Stimulated activated effector memory CD8-positive, alpha-beta T cell treated with anti-CD3 and anti-CD28 coated beads, Interleukin-12 subunit alpha, Interleukin-12 subunit beta, amount 100 ng/mL, for 72 hours (primary cell): ENCODE measurements at regions not wholly inside any gene's neighbourhood (a gene's known extent, or its start where the extent isn't known, plus 50 kb on each side); places are given as distances from the start of the nearest gene placed in this dataset.
"Not testable (repeated sequence)": the region's sequence is repeated elsewhere in the genome, so short reads cannot be mapped to it uniquely, and the experiment has no call there.

ENCODE experiments used
- ATAC-seq: fragments of 150-1000 bp; cut with Tn5 transposase; 2 replicates; pipeline ENCODE4 v1.10.0; 2021
- DNase-seq, 2 donors: peaks; one replicate each; pipeline ENCODE4 v3.0.0; 2021 to 2022; ENCODE audit warnings: low spot score in 2 of 2
- H3K27ac Mint-ChIP-seq: one replicate; pipeline ENCODE4 v1.8.0; 2022; ENCODE audit warnings: mild to moderate bottlenecking, mixed read lengths
- H3K36me3 Mint-ChIP-seq: one replicate; pipeline ENCODE4 v1.8.0; 2022; ENCODE audit warnings: mild to moderate bottlenecking, mixed read lengths
- H3K4me1 Mint-ChIP-seq: one replicate; pipeline ENCODE4 v1.8.0; 2022; ENCODE audit warnings: mixed read lengths
- H3K4me3 Mint-ChIP-seq: one replicate; pipeline ENCODE4 v1.8.0; 2022; ENCODE audit warnings: mild to moderate bottlenecking, mixed read lengths
- H3K9me3 Mint-ChIP-seq: one replicate; pipeline ENCODE4 v1.8.0; 2022; ENCODE audit warnings: mixed read lengths

DNA sequence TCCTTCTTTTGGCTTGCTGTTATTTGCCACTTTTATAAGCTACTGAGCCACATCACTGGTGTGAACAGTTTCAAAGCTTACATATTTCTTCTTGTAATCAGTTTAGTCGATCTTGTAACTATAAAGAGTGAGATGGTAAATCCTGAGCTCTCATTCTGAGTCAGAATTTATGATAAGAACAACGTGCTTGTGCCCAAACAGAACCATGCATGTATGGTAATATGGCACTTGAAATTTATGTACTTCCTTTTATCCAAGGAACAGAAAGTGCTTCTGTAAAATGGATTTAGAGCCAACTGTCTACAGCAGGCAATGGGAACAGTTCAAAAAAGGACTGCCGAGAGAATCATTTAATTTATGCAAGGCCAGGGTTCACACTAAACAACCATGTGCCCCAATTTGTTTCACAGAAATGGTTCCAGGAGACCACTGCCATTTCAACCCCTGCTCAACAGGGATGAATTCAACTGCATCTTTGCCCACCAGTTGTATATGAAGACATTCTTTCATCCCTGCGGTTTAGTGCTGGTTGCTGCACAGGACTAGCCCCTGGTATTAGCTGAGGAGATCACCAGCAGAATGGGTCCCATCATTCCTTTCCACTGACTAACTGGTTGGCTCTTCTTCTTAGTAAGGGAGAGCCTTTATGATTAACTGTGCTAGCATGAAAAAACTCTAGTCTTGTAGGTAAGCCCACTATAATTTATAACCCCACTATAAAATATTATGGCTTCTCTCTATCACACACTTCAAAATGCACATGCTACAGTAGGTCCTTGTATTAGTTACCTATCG, 162.9 kb upstream of the PGRMC2 start:
- Mint-ChIP-seq H3K4me1 (no peaks in the 10 kb centered on the region), H3K27ac (no peak overlapping the region), H3K36me3 (no peaks in the 10 kb centered on the region), H3K4me3 (no peak overlapping the region), H3K9me3 (no peaks in the 10 kb centered on the region)
- DNase-seq, result no peak
- ATAC-seq, result no peak

DNA sequence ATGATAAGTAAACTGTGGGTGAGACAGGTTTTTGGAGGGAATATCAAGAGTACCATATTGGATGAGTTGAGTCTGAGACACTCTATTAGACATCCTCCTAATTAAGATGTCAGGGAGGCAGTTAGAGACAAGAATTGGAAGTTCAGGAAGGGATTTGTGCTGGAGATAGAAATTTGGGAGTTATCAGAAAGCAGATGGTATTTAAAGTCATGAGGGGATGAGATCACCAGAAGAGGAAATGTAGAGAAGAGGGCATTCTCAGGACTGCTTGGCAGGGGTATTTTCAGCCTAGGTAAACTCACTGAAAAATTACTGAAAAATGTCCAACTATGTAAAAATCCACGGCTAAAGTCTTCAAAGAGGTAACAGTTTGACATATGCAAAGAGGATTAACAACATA, 161.6 kb upstream of the PGRMC2 start:
- H3K36me3 Mint-ChIP-seq, result no peaks in the 10 kb centered on the region
- ATAC-seq, result no peak
- H3K9me3 Mint-ChIP-seq, result peaks cover 6% of the 10 kb centered on the region
- H3K4me3 Mint-ChIP-seq, result no peak overlapping the region
- H3K27ac Mint-ChIP-seq, result no peak overlapping the region
- no peak for DNase-seq
- no peaks in the 10 kb centered on the region for H3K4me1 Mint-ChIP-seq

DNA sequence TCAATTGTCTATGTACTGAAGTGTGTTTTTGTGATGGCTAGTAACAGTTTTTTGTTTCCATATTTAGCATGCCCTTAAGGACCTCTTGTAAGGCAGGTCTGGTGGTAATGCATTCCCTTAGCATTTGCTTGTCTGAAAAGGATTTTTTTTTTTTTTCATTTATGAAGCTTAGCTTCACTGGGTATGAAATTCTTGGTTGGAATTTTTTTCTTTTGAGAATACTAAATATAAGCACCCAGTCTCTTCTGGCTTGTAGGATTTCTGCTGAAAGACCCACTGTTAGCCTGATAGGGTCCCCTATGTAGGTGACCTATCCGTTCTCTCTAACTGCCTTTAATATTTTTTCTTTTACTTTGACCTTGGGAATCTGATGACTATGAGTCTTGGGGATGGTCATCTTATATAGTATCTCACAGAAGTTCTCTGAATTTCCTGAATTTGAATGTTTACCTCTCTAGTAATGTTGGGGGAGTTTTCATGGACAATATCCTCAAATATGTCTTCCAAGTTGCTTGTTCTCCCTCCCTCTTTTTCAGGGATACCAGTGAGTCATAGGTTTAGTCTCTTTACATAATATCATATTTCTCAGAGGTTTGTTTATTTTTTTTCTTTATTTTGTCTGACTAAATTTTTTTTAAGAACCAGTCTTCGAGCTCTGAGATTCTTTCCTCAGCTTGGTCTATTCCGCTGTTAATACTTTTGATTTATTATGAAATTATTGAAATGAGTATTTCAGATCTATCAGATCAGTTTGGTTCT, 157.1 kb upstream of the PGRMC2 start:
- no peak for ATAC-seq
- DNase-seq, result no peak
- Mint-ChIP-seq H3K36me3 (no peaks in the 10 kb centered on the region), H3K4me3 (no peak overlapping the region), H3K9me3 (peaks cover 11% of the 10 kb centered on the region), H3K27ac (no peak overlapping the region), H3K4me1 (no peaks in the 10 kb centered on the region)

DNA sequence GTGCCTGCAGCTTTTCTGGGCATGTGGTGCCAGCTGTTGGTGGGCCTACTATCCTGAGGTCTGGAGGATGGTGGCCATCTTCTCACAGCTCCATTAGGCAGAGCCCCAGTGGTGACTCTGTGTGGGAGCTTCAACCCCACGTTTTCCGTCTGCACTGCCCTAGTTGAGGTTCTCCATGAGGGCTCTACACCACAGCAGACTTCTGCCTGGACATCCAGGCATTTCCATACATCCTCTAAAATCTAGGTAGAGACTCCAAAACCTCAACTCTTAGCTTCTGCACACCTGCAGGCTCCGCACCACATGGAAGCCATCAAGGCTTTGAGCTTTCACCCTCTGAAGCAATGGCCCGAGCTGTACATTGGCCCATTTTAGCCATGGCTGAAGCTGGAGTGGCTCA, 153.3 kb upstream of the PGRMC2 start:
- ATAC-seq (no peak), DNase-seq (no peak)
- H3K27ac Mint-ChIP-seq, result no peak overlapping the region
- no peaks in the 10 kb centered on the region for H3K36me3 Mint-ChIP-seq
- H3K4me3 Mint-ChIP-seq, result no peak overlapping the region
- peaks cover 14% of the 10 kb centered on the region for H3K9me3 Mint-ChIP-seq
- no peaks in the 10 kb centered on the region for H3K4me1 Mint-ChIP-seq

DNA sequence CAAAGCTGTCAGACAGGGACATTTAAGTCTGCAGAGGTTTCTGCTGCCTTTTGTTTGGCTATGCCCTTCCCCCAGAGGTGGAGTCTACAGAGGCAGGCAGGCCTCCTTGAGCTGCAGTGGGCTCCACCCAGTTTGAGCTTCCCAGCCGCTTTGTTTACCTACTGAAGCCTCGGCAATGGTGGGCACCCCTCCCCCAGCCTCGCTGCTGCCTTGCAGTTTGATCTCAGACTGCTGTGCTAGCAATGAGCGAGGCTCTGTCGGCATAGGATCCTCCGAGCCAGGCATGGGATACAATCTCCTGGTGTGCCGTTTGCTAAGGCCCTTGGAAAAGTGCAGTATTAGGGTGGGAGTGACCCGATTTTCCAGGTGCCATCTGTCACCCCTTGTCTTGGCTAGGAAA, 149.4 kb upstream of the PGRMC2 start:
- H3K27ac Mint-ChIP-seq, H3K36me3 Mint-ChIP-seq: not testable (repeated sequence)

DNA sequence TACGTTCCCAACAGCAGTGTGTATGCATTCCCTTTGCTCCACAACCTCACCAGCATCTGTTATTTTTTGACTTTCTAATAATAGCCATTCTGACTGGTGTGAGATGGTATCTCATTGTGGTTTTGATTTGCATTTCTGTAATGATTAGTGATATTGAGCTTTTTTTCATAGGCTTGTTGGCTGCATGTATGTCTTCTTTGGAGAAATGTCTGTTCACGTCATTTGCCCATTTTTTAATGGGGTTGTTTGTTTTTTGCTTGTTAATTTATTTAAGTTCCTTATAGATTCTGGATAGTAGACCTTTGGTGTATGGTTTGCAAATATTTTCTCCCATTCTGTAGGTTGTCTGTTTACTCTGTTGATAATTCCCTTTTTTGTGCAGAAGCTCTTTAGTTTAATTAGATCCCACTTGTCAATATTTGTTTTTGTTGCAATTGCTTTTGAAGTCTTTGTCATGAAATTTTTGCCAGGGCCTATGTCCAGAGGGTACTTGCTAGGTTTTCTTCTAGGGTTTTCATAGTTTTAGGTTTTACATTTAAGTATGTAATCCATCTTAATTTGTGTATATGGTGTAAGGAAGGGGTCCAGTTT, 141.5 kb upstream of the PGRMC2 start:
- H3K9me3 Mint-ChIP-seq, H3K27ac Mint-ChIP-seq, ATAC-seq, H3K4me3 Mint-ChIP-seq, H3K36me3 Mint-ChIP-seq, DNase-seq, H3K4me1 Mint-ChIP-seq: not testable (repeated sequence)

More for the DNA sequence above, 149.4 kb upstream of the PGRMC2 start:
- DNase-seq, H3K4me1 Mint-ChIP-seq, H3K4me3 Mint-ChIP-seq, H3K9me3 Mint-ChIP-seq, ATAC-seq: not testable (repeated sequence)

DNA sequence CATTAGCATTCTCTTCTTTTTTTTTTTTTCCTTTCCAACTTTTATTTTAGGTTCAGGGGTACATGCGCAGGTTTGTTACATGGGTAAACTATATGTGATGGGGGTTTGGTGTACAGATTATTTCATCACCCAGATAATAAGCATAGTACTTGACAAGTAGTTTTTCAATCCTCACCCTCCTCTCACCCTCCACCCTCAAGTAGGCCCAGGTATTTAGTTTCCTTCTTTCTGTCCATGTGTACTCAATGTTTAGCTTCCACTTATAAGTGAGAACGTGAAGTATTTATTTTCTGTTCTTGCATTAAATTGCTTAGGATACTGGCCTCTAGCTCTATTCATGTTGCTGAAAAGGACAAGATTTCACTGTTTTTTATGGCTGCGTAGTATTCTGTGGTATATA, 140.8 kb upstream of the PGRMC2 start:
- Mint-ChIP-seq H3K27ac (no peak overlapping the region), H3K4me3 (no peak overlapping the region), H3K9me3 (no peaks in the 10 kb centered on the region), H3K4me1 (no peaks in the 10 kb centered on the region), H3K36me3 (no peaks in the 10 kb centered on the region)
- ATAC-seq (no peak), DNase-seq (no peak)

DNA sequence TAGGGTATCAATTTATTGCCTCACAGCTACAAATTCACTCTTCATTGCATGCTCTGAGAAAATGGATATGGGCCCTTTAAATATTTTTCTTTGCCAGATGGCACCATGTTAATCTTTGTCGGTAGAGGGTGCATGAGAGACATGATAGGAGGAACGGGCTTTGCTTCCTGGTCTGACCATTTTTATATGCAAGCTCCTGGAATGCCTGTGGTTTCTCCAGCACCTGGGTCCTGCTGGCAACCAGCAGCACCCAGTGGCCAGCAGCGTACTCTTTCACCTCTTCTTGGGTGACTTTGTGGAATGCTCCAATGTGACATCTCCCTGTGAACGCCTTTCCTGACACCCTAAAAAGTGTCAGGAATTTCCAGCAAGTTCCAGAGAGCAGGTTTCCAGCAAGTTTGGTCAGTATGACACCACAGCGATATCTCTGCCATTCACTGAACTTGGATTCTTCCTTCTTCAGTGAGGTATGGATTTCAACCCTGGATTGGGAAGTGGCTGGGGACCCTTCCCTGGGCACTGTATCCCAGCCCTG, 140.3 kb upstream of the PGRMC2 start:
- H3K4me1 Mint-ChIP-seq, result no peaks in the 10 kb centered on the region
- no peaks in the 10 kb centered on the region for H3K36me3 Mint-ChIP-seq
- no peak overlapping the region for H3K27ac Mint-ChIP-seq
- no peaks in the 10 kb centered on the region for H3K9me3 Mint-ChIP-seq
- ATAC-seq, result no peak
- no peak overlapping the region for H3K4me3 Mint-ChIP-seq
- no peak for DNase-seq

DNA sequence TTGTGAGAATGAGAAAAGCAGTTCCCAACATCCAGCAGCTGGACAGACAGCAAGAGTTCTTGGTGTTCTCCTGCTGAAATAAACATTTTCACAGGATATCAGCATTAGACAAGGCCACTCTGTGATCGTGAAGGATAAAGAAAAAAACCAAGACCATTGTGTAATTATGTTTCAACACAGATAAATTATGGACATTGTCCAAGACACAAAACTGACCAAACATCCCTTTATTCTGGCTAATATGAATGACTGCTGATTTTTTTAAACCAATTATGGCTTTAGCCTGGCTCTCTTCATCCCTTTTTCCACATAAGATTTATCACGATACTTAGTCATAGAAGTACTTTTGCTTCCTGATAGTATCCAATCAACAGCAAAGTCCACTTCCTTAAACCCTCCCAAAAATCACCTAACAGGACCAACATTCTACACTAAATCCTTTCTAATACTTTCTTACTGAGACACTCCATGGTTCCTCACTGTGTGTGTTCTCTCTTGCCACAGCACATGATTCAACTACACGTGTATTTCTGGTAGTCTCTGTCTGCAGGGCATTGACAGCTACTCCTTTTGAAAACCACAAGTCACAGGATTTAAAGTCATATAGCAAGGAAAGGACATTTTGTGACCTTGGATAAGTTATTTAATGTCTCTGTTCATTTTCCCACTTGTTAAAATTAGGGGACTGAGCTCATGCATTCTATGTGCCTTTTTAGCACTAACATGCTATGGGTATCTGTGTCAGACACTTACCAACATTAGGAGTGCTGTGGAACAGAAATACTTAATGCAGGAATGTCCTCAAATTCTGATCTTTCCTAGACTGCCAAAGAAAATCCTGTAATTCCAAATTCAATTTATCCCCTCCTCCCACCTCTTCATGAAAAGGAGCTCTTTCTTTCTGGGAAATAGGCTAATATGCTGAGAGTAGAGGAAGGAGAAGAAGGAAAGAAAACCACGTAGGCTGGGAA, 137.2 kb upstream of the PGRMC2 start:
- no peak overlapping the region for H3K4me3 Mint-ChIP-seq
- no peak overlapping the region for H3K27ac Mint-ChIP-seq
- no peaks in the 10 kb centered on the region for H3K9me3 Mint-ChIP-seq
- no peaks in the 10 kb centered on the region for H3K36me3 Mint-ChIP-seq
- no peak for ATAC-seq
- no peaks in the 10 kb centered on the region for H3K4me1 Mint-ChIP-seq
- DNase-seq, result no peak

DNA sequence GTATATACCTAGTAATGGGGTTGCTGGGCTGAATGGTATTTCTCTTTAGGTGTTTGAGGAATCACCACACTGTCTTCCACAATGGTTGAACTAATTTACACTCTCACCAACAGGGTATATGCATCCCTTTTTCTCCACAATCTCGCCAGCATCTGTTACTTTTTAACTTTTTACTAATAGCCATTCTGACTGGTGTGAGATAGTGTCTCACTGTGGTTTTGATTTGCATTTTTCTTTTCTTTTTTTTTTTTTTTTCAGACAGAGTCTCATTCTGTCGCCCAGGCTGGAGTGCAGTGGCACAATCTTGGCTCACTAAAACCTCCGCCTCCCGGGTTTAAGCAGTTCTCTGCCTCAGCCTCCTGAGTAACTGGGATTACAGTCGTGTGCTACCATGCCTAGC, 134.7 kb upstream of the PGRMC2 start:
- not testable (repeated sequence) for H3K36me3 Mint-ChIP-seq, H3K4me1 Mint-ChIP-seq, H3K4me3 Mint-ChIP-seq, H3K9me3 Mint-ChIP-seq, DNase-seq, ATAC-seq, H3K27ac Mint-ChIP-seq

DNA sequence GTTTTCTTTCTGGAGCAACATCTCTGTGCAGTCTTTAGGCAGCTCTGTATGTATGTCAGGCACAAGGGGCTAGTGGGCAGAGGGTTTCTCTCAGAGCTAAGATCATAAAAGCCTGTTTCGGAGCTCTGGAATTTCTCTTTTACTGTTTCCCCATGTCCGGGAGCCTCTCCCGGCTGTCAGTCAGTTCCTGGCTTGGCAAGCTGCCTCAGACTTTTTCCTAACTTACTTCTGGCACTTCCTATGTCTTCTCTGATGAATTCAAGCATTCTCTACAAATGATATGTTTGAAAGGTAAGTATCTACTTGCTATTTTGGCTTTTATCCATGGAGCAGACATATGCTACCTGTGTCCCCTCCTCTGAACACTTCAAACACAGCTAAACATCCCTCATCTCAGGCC, 129.3 kb upstream of the PGRMC2 start:
- Mint-ChIP-seq H3K9me3 (no peaks in the 10 kb centered on the region), H3K4me3 (no peak overlapping the region), H3K36me3 (no peaks in the 10 kb centered on the region), H3K27ac (no peak overlapping the region), H3K4me1 (no peaks in the 10 kb centered on the region)
- no peak for ATAC-seq
- DNase-seq, result no peak

DNA sequence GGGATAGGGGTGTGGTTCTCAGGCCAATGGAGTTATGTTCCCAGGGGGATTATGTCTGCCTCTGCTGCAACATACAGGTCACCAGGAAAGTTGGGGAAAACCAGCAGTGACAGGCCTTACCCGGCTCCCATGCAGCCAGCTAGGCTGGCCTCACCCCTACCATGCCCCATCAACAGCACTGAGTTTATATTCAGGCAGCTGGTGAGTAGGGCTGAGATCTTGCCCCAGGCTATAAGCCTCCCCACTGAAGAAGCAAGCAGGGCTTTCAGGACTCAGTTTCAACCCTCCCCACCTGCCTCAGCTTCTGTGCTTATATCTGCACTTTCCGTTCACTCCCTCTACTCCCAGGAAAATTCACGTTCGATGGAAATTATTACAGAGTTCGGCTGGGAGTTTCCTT, 122.4 kb upstream of the PGRMC2 start:
- Mint-ChIP-seq H3K4me3 (no peak overlapping the region), H3K9me3 (no peaks in the 10 kb centered on the region), H3K36me3 (no peaks in the 10 kb centered on the region), H3K4me1 (no peaks in the 10 kb centered on the region), H3K27ac (no peak overlapping the region)
- ATAC-seq (no peak), DNase-seq (no peak)

DNA sequence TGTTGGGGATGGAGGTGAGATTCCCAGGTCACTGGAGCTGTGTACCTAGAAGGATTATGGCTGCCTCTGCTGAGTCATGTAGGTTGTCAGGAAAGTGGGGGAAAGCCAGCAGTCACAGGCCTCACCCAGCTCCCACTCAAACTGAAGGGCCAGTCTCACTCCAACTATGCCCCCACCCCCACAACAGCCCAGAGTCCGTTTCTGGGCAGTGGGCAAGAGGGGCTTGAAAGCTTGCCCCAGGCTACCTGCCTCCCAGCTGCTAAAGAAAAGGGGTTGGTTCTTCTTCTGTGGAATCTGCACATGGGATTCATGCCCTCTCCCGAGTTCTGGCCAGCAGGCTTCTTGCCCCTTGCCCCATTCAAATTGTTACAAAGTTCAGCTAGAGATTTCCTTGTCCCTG, 116.0 kb upstream of the PGRMC2 start:
- Mint-ChIP-seq H3K9me3 (peaks cover 7% of the 10 kb centered on the region), H3K4me3 (no peak overlapping the region), H3K4me1 (no peaks in the 10 kb centered on the region), H3K36me3 (no peaks in the 10 kb centered on the region), H3K27ac (no peak overlapping the region)
- ATAC-seq (no peak), DNase-seq (no peak)

DNA sequence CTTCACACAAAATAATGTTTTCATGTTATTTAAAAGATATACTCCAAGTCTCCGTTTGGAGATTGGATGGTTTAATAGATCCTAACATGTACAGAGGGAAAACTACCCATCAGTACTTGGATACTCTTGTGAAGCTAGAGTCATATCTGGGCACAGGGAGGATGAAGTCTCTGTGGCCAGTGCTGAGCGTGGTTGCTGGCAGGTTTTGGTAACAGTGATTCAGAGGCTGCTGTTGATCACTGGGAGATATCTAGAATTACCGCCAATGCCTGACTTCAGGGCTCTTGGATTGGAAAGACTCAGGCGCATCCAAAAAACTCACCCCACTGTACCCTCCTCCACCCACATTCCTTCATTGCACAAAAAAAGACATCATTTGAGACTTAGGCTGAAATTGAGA, 107.2 kb upstream of the PGRMC2 start:
- ATAC-seq, result no peak

More for the DNA sequence above, 107.2 kb upstream of the PGRMC2 start:
- H3K36me3 Mint-ChIP-seq, result no peaks in the 10 kb centered on the region
- no peak for DNase-seq
- no peaks in the 10 kb centered on the region for H3K4me1 Mint-ChIP-seq
- no peak overlapping the region for H3K27ac Mint-ChIP-seq
- no peaks in the 10 kb centered on the region for H3K9me3 Mint-ChIP-seq
- H3K4me3 Mint-ChIP-seq, result no peak overlapping the region
